ENCODE measurements at regions not wholly inside any gene's neighbourhood (a gene's known extent, or its start where the extent isn't known, plus 50 kb on each side); places are given as distances from the start of the nearest gene placed in this dataset.

GRCh38 chr7:130852867-130853266, 118.9 kb upstream of the KLF14 start:
- no peak for TF ChIP-seq KLF16 (tag by site-specific recombination; IDR thresholded peaks at IDR 0.05)
- TF ChIP-seq, protein P1, sequence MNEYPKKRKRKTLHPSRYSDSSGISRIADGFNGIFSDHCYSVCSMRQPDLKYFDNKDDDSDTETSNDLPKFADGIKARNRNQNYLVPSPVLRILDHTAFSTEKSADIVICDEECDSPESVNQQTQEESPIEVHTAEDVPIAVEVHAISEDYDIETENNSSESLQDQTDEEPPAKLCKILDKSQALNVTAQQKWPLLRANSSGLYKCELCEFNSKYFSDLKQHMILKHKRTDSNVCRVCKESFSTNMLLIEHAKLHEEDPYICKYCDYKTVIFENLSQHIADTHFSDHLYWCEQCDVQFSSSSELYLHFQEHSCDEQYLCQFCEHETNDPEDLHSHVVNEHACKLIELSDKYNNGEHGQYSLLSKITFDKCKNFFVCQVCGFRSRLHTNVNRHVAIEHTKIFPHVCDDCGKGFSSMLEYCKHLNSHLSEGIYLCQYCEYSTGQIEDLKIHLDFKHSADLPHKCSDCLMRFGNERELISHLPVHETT (tag by site-specific recombination; IDR thresholded peaks at IDR 0.05) = no peak
- TF ChIP-seq ZNF549 (tag by site-specific recombination; IDR thresholded peaks at IDR 0.05) = no peak
- no peak for TF ChIP-seq ZNF202 (tag by site-specific recombination; IDR thresholded peaks at IDR 0.05; ENCODE audit: borderline replicate concordance)
- no peak for TF ChIP-seq HOXA7 (CRISPR knock-in tag; IDR thresholded peaks at IDR 0.05; ENCODE audit: borderline replicate concordance)
- TF ChIP-seq CTCF (tag by site-specific recombination; IDR thresholded peaks at IDR 0.05) = no peak
- no peak for TF ChIP-seq TCF7L2 (IDR thresholded peaks at IDR 0.05; ENCODE audit: borderline replicate concordance, low read depth, low read length)
- no peak for TF ChIP-seq ZNF776 (tag by site-specific recombination; IDR thresholded peaks at IDR 0.05; ENCODE audit: borderline replicate concordance)
- no peak for TF ChIP-seq ZFP3 (tag by site-specific recombination; IDR thresholded peaks at IDR 0.05; ENCODE audit: low read depth)

All from HEK293 (cell line).